Lung (tissue), 11 donors: ENCODE measurements at regions not wholly inside any gene's neighbourhood (a gene's known extent, or its start where the extent isn't known, plus 50 kb on each side); places are given as distances from the start of the nearest gene placed in this dataset.
"Not testable (repeated sequence)": the region's sequence is repeated elsewhere in the genome, so short reads cannot be mapped to it uniquely, and the experiment has no call there.

ENCODE experiments used
- ATAC-seq: fragments of 200-7000 bp; cut with Tn5 transposase; one replicate; pipeline ENCODE4 v1.9.1; 2020; ENCODE audit warnings: moderate number of reproducible peaks; ENCODE audit not compliant: insufficient read depth, low FRiP score
- DNase-seq, 3 donors: peaks; one replicate each; pipeline ENCODE4 v3.0.0-alpha.2; 2013 to 2017
- H3K27ac ChIP-seq, 2 donors: one replicate each; pipeline ENCODE4 v1.5.1; 2013; ENCODE audit warnings: mild to moderate bottlenecking in 2 of 2, moderate library complexity in 2 of 2, control low read depth in 1 of 2, inconsistent platforms in 1 of 2, low read depth in 1 of 2, low read length in 1 of 2
- H3K27me3 ChIP-seq, 3 donors: one replicate each; pipeline ENCODE4 v1.5.1; 2013; ENCODE audit warnings: low read length in 2 of 3; ENCODE audit not compliant: control insufficient read depth in 3 of 3, insufficient read depth in 3 of 3
- H3K36me3 ChIP-seq, 4 donors: one replicate each; pipeline ENCODE4 v1.5.1; 2013; ENCODE audit warnings: low read length in 4 of 4, mild to moderate bottlenecking in 1 of 4, moderate library complexity in 1 of 4; ENCODE audit not compliant: control insufficient read depth in 4 of 4, insufficient read depth in 4 of 4
- H3K4me1 ChIP-seq, 5 donors: one replicate each; pipeline ENCODE4 v1.5.1; 2013; ENCODE audit warnings: low read length in 5 of 5, mild to moderate bottlenecking in 2 of 5, moderate library complexity in 1 of 5; ENCODE audit not compliant: control insufficient read depth in 5 of 5, insufficient read depth in 5 of 5
- H3K4me3 ChIP-seq: one replicate; pipeline ENCODE4 v1.5.1; 2013; ENCODE audit warnings: mild to moderate bottlenecking, control low read depth, moderate library complexity
- H3K9ac ChIP-seq, 2 donors: one replicate each; pipeline ENCODE4 v1.5.1; 2013; ENCODE audit warnings: low read length in 2 of 2, control low read depth in 1 of 2; ENCODE audit not compliant: insufficient read depth in 1 of 2
- H3K9me3 ChIP-seq, 4 donors: one replicate each; pipeline ENCODE4 v1.5.1; 2013; ENCODE audit warnings: low read length in 3 of 4, mild to moderate bottlenecking in 1 of 4, moderate library complexity in 1 of 4; ENCODE audit not compliant: control insufficient read depth in 4 of 4, insufficient read depth in 3 of 4
- CTCF ChIP-seq: IDR thresholded peaks from 2 replicates; pipeline ENCODE4 v1.5.1; 2012; ENCODE audit warnings: mild to moderate bottlenecking; ENCODE audit errors: control extremely low read depth, extremely low read depth
- WGBS, 2 donors: extraction: QIAGEN DNeasy Blood & Tissue Kit; methylation state at CpG; one replicate each; pipeline ENCODE4 v1.1.7; 2013; 5-methylcytosine and 5-hydroxymethylcytosine counted together
- donor health status: control.
- donor health status: control.
- donor health status: Bipolar disorder and iron deficiency.
- donor health status: healthy.
- donor health status: DM: yes; HTN: yes; CAD: no.

GRCh38 chr17:70599198-70599597, 429.9 kb downstream of the KCNJ2 start:
- no peak overlapping the region for H3K27ac ChIP-seq
- no peak overlapping the region for H3K4me3 ChIP-seq
- H3K9ac ChIP-seq = no peak overlapping the region
- ATAC-seq (no peak), DNase-seq (no peak)
- H3K4me1 ChIP-seq = no peaks in the 10 kb centered on the region
- no peaks in the 10 kb centered on the region for H3K27me3 ChIP-seq
- H3K36me3 ChIP-seq = no peaks in the 10 kb centered on the region
- H3K9me3 ChIP-seq = no peaks in the 10 kb centered on the region
- no peak for TF ChIP-seq CTCF

- not testable (repeated sequence) for DNase-seq, H3K4me1 ChIP-seq, ATAC-seq, H3K9me3 ChIP-seq, H3K4me3 ChIP-seq, H3K27ac ChIP-seq, H3K9ac ChIP-seq, H3K27me3 ChIP-seq, H3K36me3 ChIP-seq
- WGBS, 2 donors = 95 to 99% methylated on average over 3 of the region's 3 CpGs
These were observed 430.6 kb downstream of the KCNJ2 start for GRCh38 chr17:70599945-70600344.

GRCh38 chr17:70603226-70603625, 433.9 kb downstream of the KCNJ2 start:
- no peaks in the 10 kb centered on the region for H3K27me3 ChIP-seq
- H3K9ac ChIP-seq = no peak overlapping the region
- H3K4me1 ChIP-seq = no peaks in the 10 kb centered on the region
- ATAC-seq (no peak), DNase-seq (no peak)
- 81 to 95% methylated on average over 4 of the region's 4 CpGs for WGBS, 2 donors
- TF ChIP-seq CTCF = no peak
- H3K9me3 ChIP-seq = no peaks in the 10 kb centered on the region
- no peak overlapping the region for H3K4me3 ChIP-seq
- no peak overlapping the region for H3K27ac ChIP-seq
- H3K36me3 ChIP-seq = no peaks in the 10 kb centered on the region

- H3K4me3 ChIP-seq = no peak overlapping the region
- no peak overlapping the region for H3K27ac ChIP-seq
- H3K27me3 ChIP-seq = no peaks in the 10 kb centered on the region
- TF ChIP-seq CTCF = no peak
- H3K36me3 ChIP-seq = no peaks in the 10 kb centered on the region
- 77 to 93% methylated on average over 1 of the region's 1 CpG for WGBS, 2 donors
- H3K9me3 ChIP-seq = no peaks in the 10 kb centered on the region
- ATAC-seq (no peak), DNase-seq (no peak)
- no peak overlapping the region for H3K9ac ChIP-seq
- no peaks in the 10 kb centered on the region for H3K4me1 ChIP-seq
These were observed 435.5 kb downstream of the KCNJ2 start for GRCh38 chr17:70604854-70605253.
